C4-2B (cell line): ENCODE measurements at regions not wholly inside any gene's neighbourhood (a gene's known extent, or its start where the extent isn't known, plus 50 kb on each side); places are given as distances from the start of the nearest gene placed in this dataset.

Experiments used
- CTCF ChIP-seq: fragments of 450-650 bp; conservative IDR thresholded peaks from 2 replicates; pipeline ENCODE4 v1.5.1; 2017; ENCODE audit warnings: mild to moderate bottlenecking
- ZFX ChIP-seq: fragments of 450-650 bp; IDR thresholded peaks from 2 replicates; pipeline ENCODE4 v1.6.1; 2017

DNA sequence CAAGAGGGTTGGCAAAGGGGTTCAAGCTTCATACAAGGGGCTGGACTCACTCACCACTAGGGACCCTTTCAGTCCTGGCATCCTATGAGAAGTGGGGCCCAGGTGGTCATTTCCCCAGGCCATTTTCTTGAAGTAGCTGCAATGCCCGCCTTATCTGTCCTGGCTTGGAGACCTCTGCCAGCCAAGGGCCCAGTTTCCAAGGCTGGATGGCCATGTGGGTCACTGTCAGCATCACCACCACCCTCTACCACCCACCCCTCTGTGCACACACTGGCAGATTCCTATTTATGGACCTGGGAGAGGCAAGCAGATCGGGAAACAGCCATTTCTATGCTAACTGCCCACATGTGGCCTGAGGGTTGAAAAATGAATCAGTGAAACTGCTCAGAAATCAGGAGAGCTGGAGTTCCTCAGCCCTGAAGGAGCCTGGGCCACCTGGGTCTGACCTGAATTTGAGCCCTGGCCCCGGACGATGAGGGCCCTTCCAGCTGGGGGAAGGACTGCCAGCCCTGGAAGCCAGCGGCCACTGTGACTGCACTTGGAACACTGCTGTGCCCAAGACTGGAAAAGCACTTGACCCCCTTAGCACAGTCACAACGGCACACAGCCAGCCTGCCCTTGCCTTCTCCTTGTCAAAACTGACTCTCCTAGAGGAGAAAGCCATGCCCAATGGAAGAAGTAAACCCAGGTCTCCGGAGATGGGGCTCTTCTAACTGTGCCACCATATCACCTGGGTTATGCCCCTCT lies 442.2 kb downstream of the BUD13 start:
- no peak for TF ChIP-seq CTCF
- no peak for TF ChIP-seq ZFX
